GM12865 (cell line): ENCODE measurements at regions not wholly inside any gene's neighbourhood (a gene's known extent, or its start where the extent isn't known, plus 50 kb on each side); places are given as distances from the start of the nearest gene placed in this dataset.
"Not testable (repeated sequence)": the region's sequence is repeated elsewhere in the genome, so short reads cannot be mapped to it uniquely, and the experiment has no call there.

Source experiments
- DNase-seq: peaks from one replicate; pipeline ENCODE4 v3.0.0; 2010; ENCODE audit warnings: low read depth
- H3K4me3 ChIP-seq: 2 replicates; pipeline ENCODE4 v1.5.1; 2011; ENCODE audit warnings: mild to moderate bottlenecking, low read depth, low read length, control low read depth
- TF ChIP-seq, protein P1 (sequence below): IDR thresholded peaks from 2 replicates; pipeline ENCODE4 v1.5.1; 2011; ENCODE audit warnings: low read length, control low read depth, low read depth, inconsistent platforms; ENCODE audit not compliant: insufficient read depth; ENCODE audit errors: missing control alignments

DNA sequence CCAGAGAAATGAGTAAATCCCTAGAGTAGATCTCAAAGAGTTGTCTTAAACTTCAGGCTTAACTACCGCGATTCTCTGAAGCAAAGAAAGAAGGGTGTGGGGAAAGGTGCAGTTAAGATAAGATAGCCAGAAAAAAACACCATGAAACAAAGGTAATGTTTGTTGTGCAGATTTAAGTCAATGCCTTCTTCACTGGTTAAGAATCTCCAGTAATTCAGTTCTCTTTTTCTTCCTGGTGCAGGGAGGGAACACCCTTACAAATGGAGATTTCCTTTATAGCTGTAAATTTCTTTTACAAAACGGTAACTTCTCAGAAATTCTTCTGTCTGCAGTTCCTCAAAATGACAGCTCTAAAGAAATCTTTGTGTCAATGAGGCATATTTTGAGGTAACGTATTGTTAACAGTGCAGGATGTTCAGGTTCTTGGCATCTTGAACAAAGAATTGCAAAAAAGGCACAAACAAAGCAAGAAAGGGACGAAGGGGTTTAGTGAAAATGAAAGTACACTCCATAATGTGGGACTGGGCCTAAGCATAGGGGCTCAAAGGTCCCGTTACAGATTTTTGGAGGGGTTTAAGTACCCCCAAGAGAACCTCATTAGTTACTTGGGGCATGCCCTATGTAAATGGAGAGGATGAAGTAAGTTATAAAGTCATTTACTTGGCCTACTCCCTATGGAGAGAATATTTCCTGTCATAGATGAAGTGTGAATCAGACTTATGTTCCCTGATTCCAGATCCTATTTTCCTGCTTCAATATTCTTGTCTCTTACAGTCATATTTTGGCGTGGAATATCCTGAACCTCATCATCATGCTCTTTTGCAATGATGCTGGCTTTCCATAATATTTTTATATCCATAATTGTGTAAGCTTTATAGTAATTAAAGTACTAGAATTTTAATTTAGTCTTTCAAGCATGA, 492.0 kb downstream of the PCDH11X start:
- TF ChIP-seq, protein P1, sequence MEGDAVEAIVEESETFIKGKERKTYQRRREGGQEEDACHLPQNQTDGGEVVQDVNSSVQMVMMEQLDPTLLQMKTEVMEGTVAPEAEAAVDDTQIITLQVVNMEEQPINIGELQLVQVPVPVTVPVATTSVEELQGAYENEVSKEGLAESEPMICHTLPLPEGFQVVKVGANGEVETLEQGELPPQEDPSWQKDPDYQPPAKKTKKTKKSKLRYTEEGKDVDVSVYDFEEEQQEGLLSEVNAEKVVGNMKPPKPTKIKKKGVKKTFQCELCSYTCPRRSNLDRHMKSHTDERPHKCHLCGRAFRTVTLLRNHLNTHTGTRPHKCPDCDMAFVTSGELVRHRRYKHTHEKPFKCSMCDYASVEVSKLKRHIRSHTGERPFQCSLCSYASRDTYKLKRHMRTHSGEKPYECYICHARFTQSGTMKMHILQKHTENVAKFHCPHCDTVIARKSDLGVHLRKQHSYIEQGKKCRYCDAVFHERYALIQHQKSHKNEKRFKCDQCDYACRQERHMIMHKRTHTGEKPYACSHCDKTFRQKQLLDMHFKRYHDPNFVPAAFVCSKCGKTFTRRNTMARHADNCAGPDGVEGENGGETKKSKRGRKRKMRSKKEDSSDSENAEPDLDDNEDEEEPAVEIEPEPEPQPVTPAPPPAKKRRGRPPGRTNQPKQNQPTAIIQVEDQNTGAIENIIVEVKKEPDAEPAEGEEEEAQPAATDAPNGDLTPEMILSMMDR = no peak
- H3K4me3 ChIP-seq = no peak overlapping the region
- no peak for DNase-seq

DNA sequence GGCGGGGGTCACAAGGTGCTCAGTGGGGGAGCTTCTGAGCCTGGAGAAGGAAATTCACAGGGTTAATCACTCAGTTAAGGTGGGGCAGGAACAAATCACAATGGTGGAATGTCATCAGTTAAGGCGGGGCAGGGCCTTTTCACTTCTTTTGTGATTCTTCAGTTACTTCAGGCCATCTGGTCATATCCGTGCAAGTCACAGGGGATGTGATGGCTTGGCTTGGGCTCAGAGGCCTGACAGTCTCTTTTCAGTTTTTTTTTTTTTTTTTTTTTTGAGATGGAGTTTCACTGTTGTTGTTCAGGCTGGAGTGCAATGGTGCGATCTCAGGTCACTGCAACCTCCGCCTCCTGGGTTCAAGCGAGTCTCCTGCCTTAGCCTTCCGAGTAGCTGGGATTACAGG, 499.4 kb downstream of the PCDH11X start:
- DNase-seq, H3K4me3 ChIP-seq: not testable (repeated sequence)

DNA sequence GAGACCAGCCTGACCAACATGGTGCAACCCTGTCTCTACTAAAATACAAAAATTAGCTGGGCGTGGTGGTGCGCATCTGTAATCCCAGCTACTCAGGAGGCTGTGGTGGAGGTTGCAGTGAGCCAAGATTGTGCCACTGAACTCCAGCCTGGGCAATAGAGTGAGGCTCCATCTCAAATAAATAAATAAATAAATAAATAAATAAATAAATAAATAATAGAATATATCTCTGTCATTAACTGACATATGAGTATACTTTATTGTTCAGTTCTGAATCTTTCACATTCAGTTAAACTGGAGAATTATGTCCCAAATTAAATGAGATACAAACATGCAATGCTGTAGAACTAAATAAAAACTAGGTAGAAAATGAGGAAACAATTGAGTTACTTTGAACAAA, 501.2 kb downstream of the PCDH11X start:
- H3K4me3 ChIP-seq, DNase-seq: not testable (repeated sequence)

DNA sequence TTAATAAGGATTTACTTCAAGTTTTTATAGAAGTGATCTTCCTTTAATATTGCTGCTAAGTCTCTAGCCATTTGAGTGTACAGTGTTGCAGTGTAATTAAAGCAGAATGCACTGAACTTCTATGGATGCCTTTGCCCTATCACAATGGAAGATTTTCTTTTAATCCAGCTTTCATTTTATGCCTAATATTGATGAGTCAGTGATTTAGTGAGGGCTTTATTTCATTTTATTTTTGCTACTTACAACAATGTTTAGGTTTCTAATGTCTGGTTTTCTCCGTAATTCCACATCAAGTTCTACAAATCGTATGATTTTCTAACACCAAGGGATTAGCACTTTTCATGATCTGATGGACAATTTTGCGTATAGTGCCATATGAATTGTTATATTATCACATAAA, 504.1 kb downstream of the PCDH11X start:
- TF ChIP-seq, protein P1 = no peak
- H3K4me3 ChIP-seq = no peak overlapping the region
- DNase-seq = no peak

DNA sequence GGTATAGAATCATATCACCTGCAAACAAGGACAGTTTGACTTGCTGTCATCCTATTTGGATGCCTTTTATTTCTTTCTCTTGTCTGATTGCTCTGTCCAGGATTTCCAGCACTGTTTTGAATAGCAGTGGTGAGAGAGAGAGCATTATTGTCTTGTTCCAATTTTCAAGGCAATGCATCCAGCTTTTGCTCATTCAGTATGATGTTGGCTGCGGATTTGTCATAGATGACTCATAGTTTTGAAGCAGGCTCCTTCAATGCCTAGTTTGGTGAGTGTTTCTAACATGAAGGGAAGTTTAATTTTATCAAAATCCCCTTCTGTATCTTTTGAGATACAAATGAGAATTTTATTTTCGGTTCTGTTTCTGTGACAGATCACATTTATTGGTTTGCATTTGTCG, 518.9 kb downstream of the PCDH11X start:
- DNase-seq, H3K4me3 ChIP-seq: not testable (repeated sequence)

DNA sequence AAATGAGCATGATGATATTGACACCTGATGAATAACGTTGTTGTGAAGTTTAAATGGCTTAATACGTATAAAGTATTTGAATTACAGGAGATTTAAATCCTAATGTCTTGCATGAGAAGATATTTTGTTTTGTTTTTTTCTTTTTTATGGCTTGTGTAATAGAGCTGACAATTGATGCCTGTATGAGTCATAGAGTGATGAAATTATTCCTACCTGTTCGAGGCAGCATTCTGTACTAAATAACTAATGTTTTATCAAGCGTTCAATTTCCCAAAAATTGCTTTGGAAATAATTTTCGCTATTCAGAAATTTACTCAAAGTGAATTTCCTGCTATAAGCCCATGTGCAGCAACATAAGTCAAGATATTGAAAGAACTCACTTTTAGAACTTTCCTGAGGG, 554.0 kb downstream of the PCDH11X start:
- not testable (repeated sequence) for H3K4me3 ChIP-seq, DNase-seq

DNA sequence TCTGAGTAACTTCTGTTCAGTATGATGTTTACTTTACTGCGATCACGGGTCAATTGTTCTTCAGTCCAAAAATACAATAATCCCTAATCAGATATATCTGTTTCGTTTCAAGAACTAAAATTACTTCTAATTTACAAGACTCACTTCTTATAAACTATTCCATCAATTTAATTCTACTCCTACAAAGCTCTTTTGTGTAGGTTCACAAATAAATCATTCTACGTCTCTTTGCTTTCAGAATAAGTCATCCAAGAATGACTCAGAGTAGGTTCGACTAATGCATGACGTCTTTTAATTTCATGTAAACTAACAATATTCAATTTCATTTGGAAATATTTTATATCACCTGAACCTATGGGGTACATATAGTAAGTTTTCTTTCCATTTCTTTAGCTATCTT, 571.9 kb downstream of the PCDH11X start:
- DNase-seq, H3K4me3 ChIP-seq: not testable (repeated sequence)

DNA sequence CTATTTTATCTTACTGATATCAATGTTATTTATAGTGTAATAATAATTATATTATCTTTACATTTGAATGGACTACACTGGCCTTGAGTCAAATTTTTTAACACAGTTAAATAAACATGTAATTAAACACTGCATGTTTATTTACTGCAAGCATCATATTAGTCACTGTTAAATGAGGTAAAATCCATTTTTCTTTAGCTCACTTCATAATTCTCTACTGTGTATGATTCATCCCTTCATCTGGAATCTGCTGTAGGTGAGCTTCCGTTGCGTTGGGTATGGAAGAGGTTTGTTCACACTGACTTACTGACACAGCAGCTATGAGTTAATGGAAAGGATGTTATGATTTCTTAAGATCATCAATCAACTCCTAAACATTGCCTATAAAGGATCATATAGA, 572.3 kb downstream of the PCDH11X start:
- no peak overlapping the region for H3K4me3 ChIP-seq
- DNase-seq = no peak
- TF ChIP-seq, protein P1 = no peak
